Kidney capillary endothelial cell (primary cell): ENCODE measurements at regions not wholly inside any gene's neighbourhood (a gene's known extent, or its start where the extent isn't known, plus 50 kb on each side); places are given as distances from the start of the nearest gene placed in this dataset.

Experiments
- DNase-seq: peaks from one replicate; pipeline ENCODE4 v3.0.0-alpha.2; 2018; ENCODE audit warnings: low spot score

GRCh38 chr11:119520966-119521365 is 98.0 kb upstream of the THY1 start:
- DNase-seq: no peak

- no peak for DNase-seq
Observed at GRCh38 chr11:119520400-119520799, 97.4 kb upstream of the THY1 start.

- no peak for DNase-seq
Observed at GRCh38 chr11:119519796-119520195, 96.8 kb upstream of the THY1 start.

GRCh38 chr11:119518746-119519730 is 96.1 kb upstream of the THY1 start:
- DNase-seq: no peak

GRCh38 chr11:119515771-119516400 is 92.9 kb upstream of the THY1 start:
- no peak for DNase-seq

- DNase-seq: no peak
Observed at GRCh38 chr11:119513806-119514170, 90.8 kb upstream of the THY1 start.

- no peak for DNase-seq
Observed at GRCh38 chr11:119513131-119513805, 90.3 kb upstream of the THY1 start.

- DNase-seq: no peak
Observed at GRCh38 chr11:119512369-119512768, 89.4 kb upstream of the THY1 start.

- DNase-seq: no peak
Observed at GRCh38 chr11:119511614-119512306, 88.8 kb upstream of the THY1 start.

- no peak for DNase-seq
Observed at GRCh38 chr11:119509969-119510401, 87.0 kb upstream of the THY1 start.

- no peak for DNase-seq
Observed at GRCh38 chr11:119509282-119509841, 86.4 kb upstream of the THY1 start.

GRCh38 chr11:119506436-119506835 is 83.5 kb upstream of the THY1 start:
- no peak for DNase-seq

GRCh38 chr11:119505861-119506260 is 82.9 kb upstream of the THY1 start:
- DNase-seq: no peak

- no peak for DNase-seq
Observed at GRCh38 chr11:119505071-119505470, 82.1 kb upstream of the THY1 start.

- no peak for DNase-seq
Observed at GRCh38 chr11:119504371-119504770, 81.4 kb upstream of the THY1 start.

- no peak for DNase-seq
Observed at GRCh38 chr11:119501777-119502405, 78.9 kb upstream of the THY1 start.

- DNase-seq: no peak
Observed at GRCh38 chr11:119497717-119498116, 74.7 kb upstream of the THY1 start.

- DNase-seq: no peak
Observed at GRCh38 chr11:119496997-119497396, 74.0 kb upstream of the THY1 start.

GRCh38 chr11:119496469-119496868 is 73.5 kb upstream of the THY1 start:
- no peak for DNase-seq

- DNase-seq: no peak
Observed at GRCh38 chr11:119493712-119494111, 70.7 kb upstream of the THY1 start.

GRCh38 chr11:119491753-119492510 is 69.0 kb upstream of the THY1 start:
- DNase-seq: no peak
